Loucy (cell line): ENCODE measurements at regions not wholly inside any gene's neighbourhood (a gene's known extent, or its start where the extent isn't known, plus 50 kb on each side); places are given as distances from the start of the nearest gene placed in this dataset.

Experiments used
- H2AFZ ChIP-seq: fragments of 200-600 bp; sonication (generic); 2 replicates; pipeline ENCODE4 v1.6.0; 2016; ENCODE audit warnings: antibody characterized with exemption, mild to moderate bottlenecking, low read length, moderate library complexity
- H3F3A ChIP-seq: fragments of 200-600 bp; 2 replicates; pipeline ENCODE4 v1.6.0; 2016; ENCODE audit warnings: antibody characterized with exemption, low read depth, mild to moderate bottlenecking
- H3K27me3 ChIP-seq: fragments of 200-600 bp; sonication (generic); 2 replicates; pipeline ENCODE4 v1.6.1; 2014; ENCODE audit warnings: low read length, mild to moderate bottlenecking; ENCODE audit not compliant: insufficient read depth, poor library complexity, severe bottlenecking
- H3K36me3 ChIP-seq: fragments of 200-600 bp; sonication (generic); 2 replicates; pipeline ENCODE4 v1.6.1; 2016; ENCODE audit warnings: low read length; ENCODE audit not compliant: insufficient read depth
- H3K4me1 ChIP-seq: fragments of 200-600 bp; sonication (generic); 2 replicates; pipeline ENCODE4 v1.5.1; 2014; ENCODE audit warnings: low read length, mild to moderate bottlenecking; ENCODE audit not compliant: insufficient read depth, poor library complexity, severe bottlenecking
- H3K4me2 ChIP-seq: fragments of 200-600 bp; sonication (generic); 2 replicates; pipeline ENCODE4 v1.6.0; 2014; ENCODE audit warnings: antibody characterized with exemption, low read length, low read depth, mild to moderate bottlenecking; ENCODE audit not compliant: poor library complexity, severe bottlenecking
- H3K4me3 ChIP-seq: fragments of 200-600 bp; sonication (generic); 2 replicates; pipeline ENCODE4 v1.5.1; 2014; ENCODE audit warnings: low read length, mild to moderate bottlenecking, mixed read lengths; ENCODE audit not compliant: poor library complexity, severe bottlenecking
- H3K79me2 ChIP-seq: fragments of 200-600 bp; sonication (generic); 2 replicates; pipeline ENCODE4 v1.6.1; 2014; ENCODE audit warnings: low read length; ENCODE audit not compliant: insufficient read depth
- H3K9ac ChIP-seq: fragments of 200-600 bp; sonication (generic); 2 replicates; pipeline ENCODE4 v1.6.0; 2014; ENCODE audit warnings: mild to moderate bottlenecking, low read depth, low read length, moderate library complexity; ENCODE audit not compliant: poor library complexity, severe bottlenecking
- H3K9me2 ChIP-seq: fragments of 200-600 bp; sonication (generic); replicated peaks from 2 replicates; pipeline ENCODE4 v1.6.1; 2016; ENCODE audit warnings: low read depth, low read length, mixed read lengths
- H3K9me3 ChIP-seq: fragments of 200-600 bp; sonication (generic); 2 replicates; pipeline ENCODE4 v1.6.1; 2014; ENCODE audit warnings: mild to moderate bottlenecking, antibody characterized with exemption, low read length, low read depth; ENCODE audit not compliant: insufficient read depth
- H4K20me1 ChIP-seq: fragments of 200-600 bp; sonication (generic); 2 replicates; pipeline ENCODE4 v1.6.0; 2014; ENCODE audit warnings: antibody characterized with exemption, low read length, mild to moderate bottlenecking; ENCODE audit not compliant: insufficient read depth, poor library complexity, severe bottlenecking
- EZH2phosphoT487 ChIP-seq: fragments of 200-600 bp; IDR thresholded peaks from 2 replicates; pipeline ENCODE4 v1.6.1; 2018; ENCODE audit warnings: antibody characterized with exemption, mild to moderate bottlenecking, moderate library complexity, borderline replicate concordance
- TF ChIP-seq, protein P1 (sequence below): fragments of 200-600 bp; sonication (generic); conservative IDR thresholded peaks from 2 replicates; pipeline ENCODE4 v1.5.1; 2014; ENCODE audit warnings: mild to moderate bottlenecking, antibody characterized with exemption, low read length

GRCh38 chr12:69000540-69001243 is 67.7 kb upstream of the CPM start:
- Histone ChIP-seq H3K4me2 (no peak overlapping the region), H3K4me1 (no peaks in the 10 kb centered on the region), H2AFZ (no peak overlapping the region)

DNA sequence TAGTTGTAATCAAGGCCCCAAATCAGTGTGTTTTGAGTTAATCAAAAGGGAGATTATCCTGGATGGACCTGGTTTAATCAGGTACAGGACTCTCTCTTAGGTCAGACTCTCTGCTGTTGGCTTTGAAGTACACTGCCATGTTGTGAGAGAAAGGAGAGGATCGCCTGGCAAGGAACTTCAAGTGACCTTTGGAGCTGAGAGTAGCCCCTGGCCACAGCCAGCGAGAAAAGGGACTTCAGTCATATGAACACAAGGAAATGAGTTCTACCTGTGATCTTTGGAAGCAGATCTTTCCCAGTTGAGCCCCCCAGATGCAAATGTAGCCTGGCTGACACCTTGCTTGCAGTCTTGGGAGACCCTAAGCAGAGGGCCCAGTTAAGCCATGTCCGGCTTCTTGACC is 68.3 kb upstream of the CPM start:
- no peak overlapping the region for H3K4me3 ChIP-seq
- no peak overlapping the region for H3K4me2 ChIP-seq
- no peaks in the 10 kb centered on the region for H3K79me2 ChIP-seq
- TF ChIP-seq, protein P1, sequence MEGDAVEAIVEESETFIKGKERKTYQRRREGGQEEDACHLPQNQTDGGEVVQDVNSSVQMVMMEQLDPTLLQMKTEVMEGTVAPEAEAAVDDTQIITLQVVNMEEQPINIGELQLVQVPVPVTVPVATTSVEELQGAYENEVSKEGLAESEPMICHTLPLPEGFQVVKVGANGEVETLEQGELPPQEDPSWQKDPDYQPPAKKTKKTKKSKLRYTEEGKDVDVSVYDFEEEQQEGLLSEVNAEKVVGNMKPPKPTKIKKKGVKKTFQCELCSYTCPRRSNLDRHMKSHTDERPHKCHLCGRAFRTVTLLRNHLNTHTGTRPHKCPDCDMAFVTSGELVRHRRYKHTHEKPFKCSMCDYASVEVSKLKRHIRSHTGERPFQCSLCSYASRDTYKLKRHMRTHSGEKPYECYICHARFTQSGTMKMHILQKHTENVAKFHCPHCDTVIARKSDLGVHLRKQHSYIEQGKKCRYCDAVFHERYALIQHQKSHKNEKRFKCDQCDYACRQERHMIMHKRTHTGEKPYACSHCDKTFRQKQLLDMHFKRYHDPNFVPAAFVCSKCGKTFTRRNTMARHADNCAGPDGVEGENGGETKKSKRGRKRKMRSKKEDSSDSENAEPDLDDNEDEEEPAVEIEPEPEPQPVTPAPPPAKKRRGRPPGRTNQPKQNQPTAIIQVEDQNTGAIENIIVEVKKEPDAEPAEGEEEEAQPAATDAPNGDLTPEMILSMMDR, result no peak
- no peak for TF ChIP-seq EZH2phosphoT487
- no peaks in the 10 kb centered on the region for H3K36me3 ChIP-seq
- H3K9me2 ChIP-seq, result no peaks in the 10 kb centered on the region
- H3K27me3 ChIP-seq, result no peaks in the 10 kb centered on the region
- H3F3A ChIP-seq, result no peaks in the 10 kb centered on the region
- no peak overlapping the region for H2AFZ ChIP-seq
- 0 out of 2 replicates have a peak, but pooled peaks cover 4% of the 10 kb centered on the region for H3K9me3 ChIP-seq
- H3K9ac ChIP-seq, result no peak overlapping the region
- H4K20me1 ChIP-seq, result no peaks in the 10 kb centered on the region
- H3K4me1 ChIP-seq, result no peaks in the 10 kb centered on the region

More at GRCh38 chr12:69000540-69001243, 67.7 kb upstream of the CPM start:
- 0 out of 2 replicates have a peak, but pooled peaks cover 4% of the 10 kb centered on the region for H3K9me3 ChIP-seq
- no peaks in the 10 kb centered on the region for H3K36me3 ChIP-seq
- no peak overlapping the region for H3K4me3 ChIP-seq
- H3K9ac ChIP-seq, result no peak overlapping the region
- H3K27me3 ChIP-seq, result no peaks in the 10 kb centered on the region
- no peaks in the 10 kb centered on the region for H3F3A ChIP-seq
- TF ChIP-seq EZH2phosphoT487, result no peak
- TF ChIP-seq, protein P1, result no peak
- H4K20me1 ChIP-seq, result no peaks in the 10 kb centered on the region
- no peaks in the 10 kb centered on the region for H3K79me2 ChIP-seq
- H3K9me2 ChIP-seq, result no peaks in the 10 kb centered on the region

GRCh38 chr12:69002969-69003368 is 70.0 kb upstream of the CPM start:
- TF ChIP-seq EZH2phosphoT487, result no peak
- TF ChIP-seq, protein P1, result no peak

More at GRCh38 chr12:69002969-69003368, 70.0 kb upstream of the CPM start:
- no peaks in the 10 kb centered on the region for H3K27me3 ChIP-seq
- no peaks in the 10 kb centered on the region for H3K36me3 ChIP-seq
- no peaks in the 10 kb centered on the region for H3K79me2 ChIP-seq
- H3K4me2 ChIP-seq, result no peak overlapping the region
- no peaks in the 10 kb centered on the region for H3F3A ChIP-seq
- H3K9ac ChIP-seq, result no peak overlapping the region
- no peak overlapping the region for H2AFZ ChIP-seq
- 0 out of 2 replicates have a peak, but pooled peaks cover 4% of the 10 kb centered on the region for H3K9me3 ChIP-seq
- H3K4me1 ChIP-seq, result no peaks in the 10 kb centered on the region
- H3K9me2 ChIP-seq, result no peaks in the 10 kb centered on the region
- no peaks in the 10 kb centered on the region for H4K20me1 ChIP-seq
- H3K4me3 ChIP-seq, result no peak overlapping the region
